Ishikawa (cell line): ENCODE measurements at regions not wholly inside any gene's neighbourhood (a gene's known extent, or its start where the extent isn't known, plus 50 kb on each side); places are given as distances from the start of the nearest gene placed in this dataset.

ENCODE experiments used
- CEBPB ChIP-seq: IDR thresholded peaks from 2 replicates; pipeline ENCODE4 v1.6.1; 2012
- CREB1 ChIP-seq: IDR thresholded peaks from 2 replicates; pipeline ENCODE4 v1.6.1; 2012; ENCODE audit warnings: low read depth
- EP300 ChIP-seq: IDR thresholded peaks from 2 replicates; pipeline ENCODE4 v1.6.1; 2012; ENCODE audit warnings: borderline replicate concordance
- FOXM1 ChIP-seq: IDR thresholded peaks from 2 replicates; pipeline ENCODE4 v1.6.1; 2012; ENCODE audit warnings: low read depth, borderline replicate concordance
- MAX ChIP-seq: IDR thresholded peaks from 2 replicates; pipeline ENCODE4 v1.6.1; 2012
- NFIC ChIP-seq: IDR thresholded peaks from 2 replicates; pipeline ENCODE4 v1.6.1; 2012
- RAD21 ChIP-seq: IDR thresholded peaks from 2 replicates; pipeline ENCODE4 v1.6.1; 2012; ENCODE audit warnings: low read depth
- REST ChIP-seq: IDR thresholded peaks from 2 replicates; pipeline ENCODE4 v1.6.1; 2012; ENCODE audit warnings: low read depth, mild to moderate bottlenecking
- TAF1 ChIP-seq: IDR thresholded peaks from 2 replicates; pipeline ENCODE4 v1.6.1; 2012; ENCODE audit warnings: low read depth, mild to moderate bottlenecking
- TCF12 ChIP-seq: IDR thresholded peaks from 2 replicates; pipeline ENCODE4 v1.6.1; 2012; ENCODE audit warnings: low read depth
- TEAD4 ChIP-seq: IDR thresholded peaks from 2 replicates; pipeline ENCODE4 v1.6.1; 2012
- USF1 ChIP-seq: IDR thresholded peaks from 2 replicates; pipeline ENCODE4 v1.6.1; 2012
- YY1 ChIP-seq: IDR thresholded peaks from 2 replicates; pipeline ENCODE4 v1.6.1; 2012; ENCODE audit warnings: low read depth
- ZBTB7A ChIP-seq: IDR thresholded peaks from 2 replicates; pipeline ENCODE4 v1.6.1; 2012; ENCODE audit warnings: low read depth

- TF ChIP-seq ZBTB7A (no peak), REST (no peak), MAX (no peak), RAD21 (no peak), YY1 (no peak), TAF1 (no peak), CREB1 (no peak), FOXM1 (no peak), CEBPB (no peak), EP300 (no peak), TCF12 (no peak), USF1 (no peak), NFIC (no peak), TEAD4 (no peak)
Measured at GRCh38 chr5:117800261-117800660, 1188.1 kb downstream of the DTWD2 start.
